ENCODE measurements at regions not wholly inside any gene's neighbourhood (a gene's known extent, or its start where the extent isn't known, plus 50 kb on each side); places are given as distances from the start of the nearest gene placed in this dataset.

DNA sequence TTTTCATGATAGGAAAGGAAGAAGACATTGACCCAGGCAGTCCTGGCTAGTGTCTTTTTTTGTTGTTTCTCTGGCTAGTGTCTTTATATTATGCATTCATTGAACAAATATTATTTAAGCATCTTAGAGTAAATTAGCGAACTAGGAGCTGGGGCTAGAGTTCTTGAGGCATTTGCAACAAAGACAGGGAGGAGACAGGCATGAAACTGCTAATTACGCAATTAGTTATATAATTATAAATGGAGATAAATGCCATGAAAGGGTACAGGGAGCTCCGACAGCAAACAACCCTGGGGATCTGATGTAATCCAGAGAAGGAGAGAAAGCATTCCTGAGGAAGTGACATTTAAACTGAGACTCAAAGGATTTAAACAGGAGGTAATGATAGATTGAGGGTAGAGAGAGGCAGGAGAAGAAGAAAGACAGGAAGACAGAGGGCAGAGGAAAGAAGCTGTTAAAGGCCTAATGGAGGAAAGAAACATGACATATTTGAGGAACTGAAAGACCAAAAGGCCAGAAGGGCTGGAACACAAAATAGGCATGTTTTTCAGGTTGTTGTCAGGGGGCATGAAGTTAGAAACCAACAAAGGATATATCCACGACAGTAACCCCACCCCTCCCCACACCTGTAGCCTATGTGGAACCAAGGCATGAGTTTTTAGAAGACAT, 99.5 kb upstream of the GJB5 start:
- H2AFZ ChIP-seq (ENCODE audit: low read depth, low read length, poor library complexity, severe bottlenecking): no peak overlapping the region
- H3K4me3 ChIP-seq (replicated peaks in 1 of 2; ENCODE audit: low read depth in 1 of 2, low read length in 2 of 2): no peak overlapping the region
- H4K20me1 ChIP-seq (ENCODE audit: insufficient read depth): no peaks in the 10 kb centered on the region
- ATAC-seq (no peak), DNase-seq (ENCODE audit: low read depth, low spot score) (no peak)
- H3K27ac ChIP-seq (ENCODE audit: low read depth, low read length): no peak overlapping the region
- POLR2A ChIA-PET: no interaction called here
- H3K79me2 ChIP-seq (ENCODE audit: insufficient read depth, low read length): no peaks in the 10 kb centered on the region
- RAD21 ChIA-PET (ENCODE audit: low non-redundant PET in 1 of 2, low total read pairs in 2 of 2, uncharacterized antibody in 2 of 2, unreplicated experiment in 2 of 2): no interaction called here
- no peak overlapping the region for H3K9ac ChIP-seq (ENCODE audit: low read length)
- TF ChIP-seq, protein P1, sequence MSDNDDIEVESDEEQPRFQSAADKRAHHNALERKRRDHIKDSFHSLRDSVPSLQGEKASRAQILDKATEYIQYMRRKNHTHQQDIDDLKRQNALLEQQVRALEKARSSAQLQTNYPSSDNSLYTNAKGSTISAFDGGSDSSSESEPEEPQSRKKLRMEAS (IDR thresholded peaks at IDR 0.05): no peak
- TF ChIP-seq, protein P2, sequence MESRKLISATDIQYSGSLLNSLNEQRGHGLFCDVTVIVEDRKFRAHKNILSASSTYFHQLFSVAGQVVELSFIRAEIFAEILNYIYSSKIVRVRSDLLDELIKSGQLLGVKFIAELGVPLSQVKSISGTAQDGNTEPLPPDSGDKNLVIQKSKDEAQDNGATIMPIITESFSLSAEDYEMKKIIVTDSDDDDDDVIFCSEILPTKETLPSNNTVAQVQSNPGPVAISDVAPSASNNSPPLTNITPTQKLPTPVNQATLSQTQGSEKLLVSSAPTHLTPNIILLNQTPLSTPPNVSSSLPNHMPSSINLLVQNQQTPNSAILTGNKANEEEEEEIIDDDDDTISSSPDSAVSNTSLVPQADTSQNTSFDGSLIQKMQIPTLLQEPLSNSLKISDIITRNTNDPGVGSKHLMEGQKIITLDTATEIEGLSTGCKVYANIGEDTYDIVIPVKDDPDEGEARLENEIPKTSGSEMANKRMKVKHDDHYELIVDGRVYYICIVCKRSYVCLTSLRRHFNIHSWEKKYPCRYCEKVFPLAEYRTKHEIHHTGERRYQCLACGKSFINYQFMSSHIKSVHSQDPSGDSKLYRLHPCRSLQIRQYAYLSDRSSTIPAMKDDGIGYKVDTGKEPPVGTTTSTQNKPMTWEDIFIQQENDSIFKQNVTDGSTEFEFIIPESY (IDR thresholded peaks at IDR 0.05; ENCODE audit: extremely low read depth, insufficient replicate concordance, low read length): no peak
- TF ChIP-seq ZFX (IDR thresholded peaks at IDR 0.05): no peak
- TF ChIP-seq SIN3A (IDR thresholded peaks at IDR 0.05; ENCODE audit: low read depth): no peak
- no peak for TF ChIP-seq SP1 (IDR thresholded peaks at IDR 0.05; ENCODE audit: low read depth)
- TF ChIP-seq SRF (IDR thresholded peaks at IDR 0.05; ENCODE audit: low read depth): no peak
- TF ChIP-seq, protein P3, sequence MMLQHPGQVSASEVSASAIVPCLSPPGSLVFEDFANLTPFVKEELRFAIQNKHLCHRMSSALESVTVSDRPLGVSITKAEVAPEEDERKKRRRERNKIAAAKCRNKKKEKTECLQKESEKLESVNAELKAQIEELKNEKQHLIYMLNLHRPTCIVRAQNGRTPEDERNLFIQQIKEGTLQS (IDR thresholded peaks at IDR 0.05): no peak
- no peak for TF ChIP-seq YY1 (IDR thresholded peaks at IDR 0.05; ENCODE audit: extremely low read depth, insufficient replicate concordance, low read depth, low read length)
- TF ChIP-seq RAD21 (IDR thresholded peaks at IDR 0.05; ENCODE audit: low read depth): no peak
- TF ChIP-seq, protein P4, sequence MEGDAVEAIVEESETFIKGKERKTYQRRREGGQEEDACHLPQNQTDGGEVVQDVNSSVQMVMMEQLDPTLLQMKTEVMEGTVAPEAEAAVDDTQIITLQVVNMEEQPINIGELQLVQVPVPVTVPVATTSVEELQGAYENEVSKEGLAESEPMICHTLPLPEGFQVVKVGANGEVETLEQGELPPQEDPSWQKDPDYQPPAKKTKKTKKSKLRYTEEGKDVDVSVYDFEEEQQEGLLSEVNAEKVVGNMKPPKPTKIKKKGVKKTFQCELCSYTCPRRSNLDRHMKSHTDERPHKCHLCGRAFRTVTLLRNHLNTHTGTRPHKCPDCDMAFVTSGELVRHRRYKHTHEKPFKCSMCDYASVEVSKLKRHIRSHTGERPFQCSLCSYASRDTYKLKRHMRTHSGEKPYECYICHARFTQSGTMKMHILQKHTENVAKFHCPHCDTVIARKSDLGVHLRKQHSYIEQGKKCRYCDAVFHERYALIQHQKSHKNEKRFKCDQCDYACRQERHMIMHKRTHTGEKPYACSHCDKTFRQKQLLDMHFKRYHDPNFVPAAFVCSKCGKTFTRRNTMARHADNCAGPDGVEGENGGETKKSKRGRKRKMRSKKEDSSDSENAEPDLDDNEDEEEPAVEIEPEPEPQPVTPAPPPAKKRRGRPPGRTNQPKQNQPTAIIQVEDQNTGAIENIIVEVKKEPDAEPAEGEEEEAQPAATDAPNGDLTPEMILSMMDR (IDR thresholded peaks at IDR 0.05 in 2 of 3, conservative IDR thresholded peaks at IDR 0.05 in 1 of 3; ENCODE audit: borderline replicate concordance in 1 of 3, insufficient read depth in 1 of 3, low read depth in 2 of 3, low read length in 2 of 3): no peak
- no peak for TF ChIP-seq JUND (IDR thresholded peaks at IDR 0.05)
- TF ChIP-seq POLR2AphosphoS5 (IDR thresholded peaks at IDR 0.05; ENCODE audit: low read depth, low read length): no peak
- no peak for TF ChIP-seq ELF1 (IDR thresholded peaks at IDR 0.05; ENCODE audit: borderline replicate concordance, low read depth)
- no peak for TF ChIP-seq CBX3 (IDR thresholded peaks at IDR 0.05; ENCODE audit: low read depth)
- H3K4me2 ChIP-seq (ENCODE audit: low read length): no peak overlapping the region
- CTCF ChIA-PET: no interaction called here
- H3K4me1 ChIP-seq (ENCODE audit: control insufficient read depth in 1 of 2, insufficient read depth in 2 of 2, low read length in 2 of 2): no peaks in the 10 kb centered on the region
- H3K9me3 ChIP-seq (ENCODE audit: control insufficient read depth in 1 of 2, insufficient read depth in 1 of 2, low read depth in 1 of 2, low read length in 2 of 2): no peaks in the 10 kb centered on the region
- H3K36me3 ChIP-seq (ENCODE audit: control insufficient read depth in 1 of 2, insufficient read depth in 2 of 2, low read length in 2 of 2): no peaks in the 10 kb centered on the region
- H3K27me3 ChIP-seq (ENCODE audit: insufficient read depth, low read length): peaks cover 53% of the 10 kb centered on the region
- intact Hi-C loops (cut with micrococcal nuclease): no loop called here
- no TSS peak for BruUV-seq (replicated peaks)
- no peaks in the 10 kb centered on the region for H3K9me2 ChIP-seq (ENCODE audit: insufficient read depth)

Data from HCT116 (cell line).